Bronchial epithelial cell (primary cell): ENCODE measurements at regions not wholly inside any gene's neighbourhood (a gene's known extent, or its start where the extent isn't known, plus 50 kb on each side); places are given as distances from the start of the nearest gene placed in this dataset.

ENCODE experiments used
- DNase-seq: peaks from one replicate; pipeline ENCODE4 v3.0.0-alpha.2; 2010; ENCODE audit warnings: low read depth
- FAIRE-seq: peaks from 2 replicates; lab custom pipeline; 2011; peaks lifted over from hg19 to GRCh38; lab: Jason Lieb, UNC
- H3K27me3 ChIP-seq: 2 replicates; pipeline ENCODE4 v1.5.1; 2011; ENCODE audit warnings: low read length; ENCODE audit not compliant: control insufficient read depth, insufficient read depth
- H3K36me3 ChIP-seq: 2 replicates; pipeline ENCODE4 v1.5.1; 2011; ENCODE audit warnings: low read length; ENCODE audit not compliant: control insufficient read depth, insufficient read depth
- H3K4me3 ChIP-seq: 2 replicates; pipeline ENCODE4 v1.5.1; 2011; ENCODE audit warnings: mild to moderate bottlenecking, low read depth, low read length, control low read depth
- CTCF ChIP-seq: IDR thresholded peaks from 2 replicates; pipeline ENCODE4 v1.5.1; 2011; ENCODE audit warnings: mild to moderate bottlenecking, moderate library complexity, low read length, control low read depth, inconsistent platforms; ENCODE audit not compliant: insufficient read depth, severe bottlenecking

GRCh38 chr4:17096692-17097091 lies 198.2 kb upstream of the LDB2 start:
- Histone ChIP-seq H3K27me3 (no peaks in the 10 kb centered on the region), H3K4me3 (no peak overlapping the region), H3K36me3 (no peaks in the 10 kb centered on the region)
- FAIRE-seq, result no peak
- DNase-seq, result no peak
- TF ChIP-seq CTCF, result no peak

- Histone ChIP-seq H3K36me3 (no peaks in the 10 kb centered on the region), H3K4me3 (no peak overlapping the region), H3K27me3 (no peaks in the 10 kb centered on the region)
- TF ChIP-seq CTCF, result no peak
- no peak for FAIRE-seq
- no peak for DNase-seq
Measured at GRCh38 chr4:17095771-17096170, 197.3 kb upstream of the LDB2 start.

- no peaks in the 10 kb centered on the region for H3K36me3 ChIP-seq
- no peak for DNase-seq
- no peak overlapping the region for H3K4me3 ChIP-seq
- TF ChIP-seq CTCF, result no peak
- no peak for FAIRE-seq
- H3K27me3 ChIP-seq, result no peaks in the 10 kb centered on the region
Measured at GRCh38 chr4:17094876-17095210, 196.4 kb upstream of the LDB2 start.

GRCh38 chr4:17094159-17094875 lies 195.9 kb upstream of the LDB2 start:
- no peak for TF ChIP-seq CTCF
- no peak for FAIRE-seq
- H3K4me3 ChIP-seq, result no peak overlapping the region
- DNase-seq, result no peak
- H3K27me3 ChIP-seq, result no peaks in the 10 kb centered on the region
- H3K36me3 ChIP-seq, result no peaks in the 10 kb centered on the region

- FAIRE-seq, result no peak
- H3K4me3 ChIP-seq, result no peak overlapping the region
- DNase-seq, result no peak
- no peaks in the 10 kb centered on the region for H3K27me3 ChIP-seq
- H3K36me3 ChIP-seq, result no peaks in the 10 kb centered on the region
- no peak for TF ChIP-seq CTCF
Measured at GRCh38 chr4:17093481-17093880, 195.0 kb upstream of the LDB2 start.
